ENCODE measurements at regions not wholly inside any gene's neighbourhood (a gene's known extent, or its start where the extent isn't known, plus 50 kb on each side); places are given as distances from the start of the nearest gene placed in this dataset.

GRCh38 chr6:50333696-50334095 is 284.0 kb upstream of the DEFB112 start:
- no peak overlapping the region for H3K4me3 ChIP-seq (ENCODE audit: low read length, poor library complexity, severe bottlenecking)
- no peaks in the 10 kb centered on the region; the same call in 1 of the 2 replicates for H3K9me3 ChIP-seq (ENCODE audit: insufficient read depth, low read depth, low read length)
- H2AFZ ChIP-seq (ENCODE audit: low read length): no peak overlapping the region
- no peak overlapping the region for H3K9ac ChIP-seq (ENCODE audit: low read depth, low read length, poor library complexity, severe bottlenecking)
- H3K4me2 ChIP-seq (ENCODE audit: low read depth, low read length, poor library complexity, severe bottlenecking): no peak overlapping the region
- no peaks in the 10 kb centered on the region for H3K36me3 ChIP-seq (ENCODE audit: insufficient read depth, low read length)
- H3K79me2 ChIP-seq (ENCODE audit: insufficient read depth, low read length): no peaks in the 10 kb centered on the region
- TF ChIP-seq CTCF (conservative IDR thresholded peaks at IDR 0.05; ENCODE audit: low read length) (no peak), EZH2phosphoT487 (IDR thresholded peaks at IDR 0.05; ENCODE audit: borderline replicate concordance) (no peak)
- no peaks in the 10 kb centered on the region for H3K27me3 ChIP-seq (ENCODE audit: insufficient read depth, low read length, poor library complexity, severe bottlenecking)
- H3K4me1 ChIP-seq (ENCODE audit: insufficient read depth, low read length, poor library complexity, severe bottlenecking): no peaks in the 10 kb centered on the region
- no peaks in the 10 kb centered on the region for H4K20me1 ChIP-seq (ENCODE audit: insufficient read depth, low read length, poor library complexity, severe bottlenecking)
- H3F3A ChIP-seq (ENCODE audit: low read depth): no peaks in the 10 kb centered on the region
- H3K9me2 ChIP-seq (replicated peaks; ENCODE audit: low read depth, low read length): no peaks in the 10 kb centered on the region

GRCh38 chr6:50337532-50338122 is 287.9 kb upstream of the DEFB112 start:
- Histone ChIP-seq H3K9me2 (replicated peaks; ENCODE audit: low read depth, low read length) (no peaks in the 10 kb centered on the region), H3K27me3 (ENCODE audit: insufficient read depth, low read length, poor library complexity, severe bottlenecking) (no peaks in the 10 kb centered on the region), H3K9me3 (ENCODE audit: insufficient read depth, low read depth, low read length) (no peaks in the 10 kb centered on the region), H3K4me1 (ENCODE audit: insufficient read depth, low read length, poor library complexity, severe bottlenecking) (no peaks in the 10 kb centered on the region), H4K20me1 (ENCODE audit: insufficient read depth, low read length, poor library complexity, severe bottlenecking) (no peaks in the 10 kb centered on the region), H3F3A (ENCODE audit: low read depth) (no peaks in the 10 kb centered on the region), H3K9ac (ENCODE audit: low read depth, low read length, poor library complexity, severe bottlenecking) (no peak overlapping the region), H2AFZ (ENCODE audit: low read length) (no peak overlapping the region), H3K4me2 (ENCODE audit: low read depth, low read length, poor library complexity, severe bottlenecking) (no peak overlapping the region), H3K4me3 (ENCODE audit: low read length, poor library complexity, severe bottlenecking) (no peak overlapping the region), H3K36me3 (ENCODE audit: insufficient read depth, low read length) (no peaks in the 10 kb centered on the region), H3K79me2 (ENCODE audit: insufficient read depth, low read length) (no peaks in the 10 kb centered on the region)
- no peak for TF ChIP-seq EZH2phosphoT487 (IDR thresholded peaks at IDR 0.05; ENCODE audit: borderline replicate concordance)
- no peak for TF ChIP-seq CTCF (conservative IDR thresholded peaks at IDR 0.05; ENCODE audit: low read length)

GRCh38 chr6:50353603-50354002 is 303.9 kb upstream of the DEFB112 start:
- no peaks in the 10 kb centered on the region for H3K27me3 ChIP-seq (ENCODE audit: insufficient read depth, low read length, poor library complexity, severe bottlenecking)
- H3K36me3 ChIP-seq (ENCODE audit: insufficient read depth, low read length): no peaks in the 10 kb centered on the region
- no peak for TF ChIP-seq CTCF (conservative IDR thresholded peaks at IDR 0.05; ENCODE audit: low read length)
- no peak for TF ChIP-seq EZH2phosphoT487 (IDR thresholded peaks at IDR 0.05; ENCODE audit: borderline replicate concordance)

More at GRCh38 chr6:50353603-50354002, 303.9 kb upstream of the DEFB112 start:
- no peaks in the 10 kb centered on the region for H3K9me3 ChIP-seq (ENCODE audit: insufficient read depth, low read depth, low read length)
- no peak overlapping the region for H3K4me3 ChIP-seq (ENCODE audit: low read length, poor library complexity, severe bottlenecking)
- H3K9ac ChIP-seq (ENCODE audit: low read depth, low read length, poor library complexity, severe bottlenecking): no peak overlapping the region
- no peaks in the 10 kb centered on the region for H3F3A ChIP-seq (ENCODE audit: low read depth)
- H3K4me1 ChIP-seq (ENCODE audit: insufficient read depth, low read length, poor library complexity, severe bottlenecking): no peaks in the 10 kb centered on the region
- H3K9me2 ChIP-seq (replicated peaks; ENCODE audit: low read depth, low read length): no peaks in the 10 kb centered on the region
- no peak overlapping the region for H2AFZ ChIP-seq (ENCODE audit: low read length)
- H3K79me2 ChIP-seq (ENCODE audit: insufficient read depth, low read length): no peaks in the 10 kb centered on the region
- no peak overlapping the region for H3K4me2 ChIP-seq (ENCODE audit: low read depth, low read length, poor library complexity, severe bottlenecking)
- no peaks in the 10 kb centered on the region for H4K20me1 ChIP-seq (ENCODE audit: insufficient read depth, low read length, poor library complexity, severe bottlenecking)

All from Loucy (cell line).